ENCODE measurements at regions not wholly inside any gene's neighbourhood (a gene's known extent, or its start where the extent isn't known, plus 50 kb on each side); places are given as distances from the start of the nearest gene placed in this dataset.

DNA sequence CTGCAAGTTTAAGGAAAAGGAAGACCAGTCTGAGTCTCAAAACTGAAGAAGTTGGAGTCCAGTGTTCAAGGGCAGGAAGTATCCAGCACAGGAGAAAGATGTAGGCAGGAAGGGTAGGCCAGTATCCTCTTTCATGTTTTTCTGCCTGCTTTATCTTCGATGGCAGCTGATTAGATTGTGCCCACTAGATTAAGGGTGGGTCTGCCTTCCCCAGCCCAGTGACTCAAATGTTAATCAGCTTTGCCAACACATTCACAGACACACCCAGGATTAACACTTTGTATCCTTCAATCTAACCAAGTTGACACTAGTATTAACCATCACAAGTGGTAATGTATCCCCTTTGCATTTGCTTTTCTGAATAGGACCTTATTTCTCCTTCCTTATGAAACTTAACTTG is 535.9 kb upstream of the FTMT start:
- no peak overlapping the region for H3K27ac ChIP-seq (ENCODE audit: extremely low read length, insufficient read depth, low read length)
- H2AFZ ChIP-seq (ENCODE audit: low read length): no peak overlapping the region
- H3K9me3 ChIP-seq (ENCODE audit: low read length): peaks cover 7% of the 10 kb centered on the region; the same call in 1 of the 2 replicates
- intact Hi-C loops (cut with micrococcal nuclease; ENCODE audit: unreplicated experiment): no loop called here
- POLR2A ChIA-PET: no interaction called here
- H3K4me2 ChIP-seq (ENCODE audit: low read depth, low read length): no peak overlapping the region
- no peaks in the 10 kb centered on the region for H4K20me1 ChIP-seq (ENCODE audit: insufficient read depth, low read length)
- DNase-seq (ENCODE audit: low spot score): no peak
- in situ Hi-C loops (cut with HindIII; ENCODE audit: extremely low pct_ligation_motif_present, low pct_unique_long_range_greater_than_20kb): no loop called here
- H3K79me2 ChIP-seq (ENCODE audit: insufficient read depth, low read length): no peaks in the 10 kb centered on the region
- no peak for FAIRE-seq
- WGBS (ENCODE audit: low lambda C conversion rate): 0% methylated on average over 1 of the region's 1 CpG
- TF ChIP-seq, protein P1, sequence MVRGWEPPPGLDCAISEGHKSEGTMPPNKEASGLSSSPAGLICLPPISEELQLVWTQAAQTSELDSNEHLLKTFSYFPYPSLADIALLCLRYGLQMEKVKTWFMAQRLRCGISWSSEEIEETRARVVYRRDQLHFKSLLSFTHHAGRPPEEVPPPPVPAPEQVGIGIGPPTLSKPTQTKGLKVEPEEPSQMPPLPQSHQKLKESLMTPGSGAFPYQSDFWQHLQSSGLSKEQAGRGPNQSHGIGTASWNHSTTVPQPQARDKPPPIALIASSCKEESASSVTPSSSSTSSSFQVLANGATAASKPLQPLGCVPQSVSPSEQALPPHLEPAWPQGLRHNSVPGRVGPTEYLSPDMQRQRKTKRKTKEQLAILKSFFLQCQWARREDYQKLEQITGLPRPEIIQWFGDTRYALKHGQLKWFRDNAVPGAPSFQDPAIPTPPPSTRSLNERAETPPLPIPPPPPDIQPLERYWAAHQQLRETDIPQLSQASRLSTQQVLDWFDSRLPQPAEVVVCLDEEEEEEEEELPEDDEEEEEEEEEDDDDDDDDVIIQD (CRISPR knock-in tag; IDR thresholded peaks at IDR 0.05; ENCODE audit: low read depth): no peak
- TF ChIP-seq KAT8 (CRISPR knock-in tag; IDR thresholded peaks at IDR 0.05) (no peak), ZNF296 (CRISPR knock-in tag; conservative IDR thresholded peaks at IDR 0.05) (no peak), KLF9 (CRISPR knock-in tag; IDR thresholded peaks at IDR 0.05; ENCODE audit: low read depth) (no peak), SMAD9 (CRISPR knock-in tag; IDR thresholded peaks at IDR 0.05) (no peak), FOSL1 (CRISPR knock-in tag; IDR thresholded peaks at IDR 0.05; ENCODE audit: borderline replicate concordance) (no peak), RBM39 (IDR thresholded peaks at IDR 0.05; ENCODE audit: low read depth, low read length, poor library complexity, severe bottlenecking) (no peak), SRY (CRISPR knock-in tag; IDR thresholded peaks at IDR 0.05) (no peak), NR2C2 (CRISPR knock-in tag; IDR thresholded peaks at IDR 0.05; ENCODE audit: borderline replicate concordance) (no peak), HDAC6 (IDR thresholded peaks at IDR 0.05; ENCODE audit: low read depth, low read length) (no peak), SUZ12 (IDR thresholded peaks at IDR 0.05; ENCODE audit: low read depth, low read length) (no peak), ATF7 (IDR thresholded peaks at IDR 0.05) (no peak), ATF7 (CRISPR knock-in tag; IDR thresholded peaks at IDR 0.05) (no peak)
- TF ChIP-seq, protein P2, sequence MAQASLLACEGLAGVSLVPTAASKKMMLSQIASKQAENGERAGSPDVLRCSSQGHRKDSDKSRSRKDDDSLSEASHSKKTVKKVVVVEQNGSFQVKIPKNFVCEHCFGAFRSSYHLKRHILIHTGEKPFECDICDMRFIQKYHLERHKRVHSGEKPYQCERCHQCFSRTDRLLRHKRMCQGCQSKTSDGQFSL (CRISPR knock-in tag; IDR thresholded peaks at IDR 0.05): no peak
- TF ChIP-seq, protein P3, sequence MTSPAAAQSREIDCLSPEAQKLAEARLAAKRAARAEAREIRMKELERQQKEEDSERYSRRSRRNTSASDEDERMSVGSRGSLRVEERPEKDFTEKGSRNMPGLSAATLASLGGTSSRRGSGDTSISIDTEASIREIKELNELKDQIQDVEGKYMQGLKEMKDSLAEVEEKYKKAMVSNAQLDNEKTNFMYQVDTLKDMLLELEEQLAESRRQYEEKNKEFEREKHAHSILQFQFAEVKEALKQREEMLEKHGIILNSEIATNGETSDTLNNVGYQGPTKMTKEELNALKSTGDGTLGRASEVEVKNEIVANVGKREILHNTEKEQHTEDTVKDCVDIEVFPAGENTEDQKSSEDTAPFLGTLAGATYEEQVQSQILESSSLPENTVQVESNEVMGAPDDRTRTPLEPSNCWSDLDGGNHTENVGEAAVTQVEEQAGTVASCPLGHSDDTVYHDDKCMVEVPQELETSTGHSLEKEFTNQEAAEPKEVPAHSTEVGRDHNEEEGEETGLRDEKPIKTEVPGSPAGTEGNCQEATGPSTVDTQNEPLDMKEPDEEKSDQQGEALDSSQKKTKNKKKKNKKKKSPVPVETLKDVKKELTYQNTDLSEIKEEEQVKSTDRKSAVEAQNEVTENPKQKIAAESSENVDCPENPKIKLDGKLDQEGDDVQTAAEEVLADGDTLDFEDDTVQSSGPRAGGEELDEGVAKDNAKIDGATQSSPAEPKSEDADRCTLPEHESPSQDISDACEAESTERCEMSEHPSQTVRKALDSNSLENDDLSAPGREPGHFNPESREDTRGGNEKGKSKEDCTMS (CRISPR knock-in tag; conservative IDR thresholded peaks at IDR 0.05): no peak
- TF ChIP-seq, protein P4, sequence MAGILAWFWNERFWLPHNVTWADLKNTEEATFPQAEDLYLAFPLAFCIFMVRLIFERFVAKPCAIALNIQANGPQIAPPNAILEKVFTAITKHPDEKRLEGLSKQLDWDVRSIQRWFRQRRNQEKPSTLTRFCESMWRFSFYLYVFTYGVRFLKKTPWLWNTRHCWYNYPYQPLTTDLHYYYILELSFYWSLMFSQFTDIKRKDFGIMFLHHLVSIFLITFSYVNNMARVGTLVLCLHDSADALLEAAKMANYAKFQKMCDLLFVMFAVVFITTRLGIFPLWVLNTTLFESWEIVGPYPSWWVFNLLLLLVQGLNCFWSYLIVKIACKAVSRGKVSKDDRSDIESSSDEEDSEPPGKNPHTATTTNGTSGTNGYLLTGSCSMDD (CRISPR knock-in tag; IDR thresholded peaks at IDR 0.05): no peak
- H3K4me3 ChIP-seq (replicated peaks in 1 of 3; ENCODE audit: insufficient read depth in 1 of 3, low read depth in 2 of 3, low read length in 3 of 3): no peak overlapping the region
- no peaks in the 10 kb centered on the region for H3K36me3 ChIP-seq (replicated peaks in 1 of 2; ENCODE audit: control insufficient read depth in 1 of 2, insufficient read depth in 2 of 2, low read length in 2 of 2)
- no TSS peak for BruUV-seq (replicated peaks)
- no peaks in the 10 kb centered on the region for H3K4me1 ChIP-seq (ENCODE audit: insufficient read depth, low read length)
- H3K9ac ChIP-seq (ENCODE audit: insufficient read depth, low read depth, low read length): no peak overlapping the region
- no peak for ATAC-seq
- CTCF ChIA-PET (ENCODE audit: low intra/inter-chr PET ratio, low total read pairs): no interaction called here
- no peaks in the 10 kb centered on the region for H3K27me3 ChIP-seq (ENCODE audit: control insufficient read depth in 1 of 2, insufficient read depth in 2 of 2, low read length in 2 of 2)
